ENCODE measurements at regions not wholly inside any gene's neighbourhood (a gene's known extent, or its start where the extent isn't known, plus 50 kb on each side); places are given as distances from the start of the nearest gene placed in this dataset.
"Not testable (repeated sequence)": the region's sequence is repeated elsewhere in the genome, so short reads cannot be mapped to it uniquely, and the experiment has no call there.

DNA sequence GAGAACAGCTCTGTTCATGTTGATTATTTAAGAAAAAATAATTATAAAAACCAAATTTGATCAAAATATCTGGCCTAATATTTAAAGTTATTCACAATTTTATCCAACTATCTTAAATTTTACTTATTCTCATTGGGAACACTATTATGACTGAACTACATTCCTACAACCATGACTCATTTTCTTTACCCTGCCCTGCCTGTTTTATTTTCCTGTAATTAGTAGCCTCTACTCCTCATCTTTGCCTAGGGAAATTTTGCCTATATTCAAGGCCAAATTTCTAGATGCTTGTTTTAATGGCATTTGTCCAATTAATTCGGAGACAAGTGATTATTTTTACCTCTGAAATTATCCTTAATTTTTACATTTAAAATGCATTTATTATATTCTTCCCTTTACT lies 289.7 kb upstream of the TMEM229A start:
- DNase-seq, result no peak

DNA sequence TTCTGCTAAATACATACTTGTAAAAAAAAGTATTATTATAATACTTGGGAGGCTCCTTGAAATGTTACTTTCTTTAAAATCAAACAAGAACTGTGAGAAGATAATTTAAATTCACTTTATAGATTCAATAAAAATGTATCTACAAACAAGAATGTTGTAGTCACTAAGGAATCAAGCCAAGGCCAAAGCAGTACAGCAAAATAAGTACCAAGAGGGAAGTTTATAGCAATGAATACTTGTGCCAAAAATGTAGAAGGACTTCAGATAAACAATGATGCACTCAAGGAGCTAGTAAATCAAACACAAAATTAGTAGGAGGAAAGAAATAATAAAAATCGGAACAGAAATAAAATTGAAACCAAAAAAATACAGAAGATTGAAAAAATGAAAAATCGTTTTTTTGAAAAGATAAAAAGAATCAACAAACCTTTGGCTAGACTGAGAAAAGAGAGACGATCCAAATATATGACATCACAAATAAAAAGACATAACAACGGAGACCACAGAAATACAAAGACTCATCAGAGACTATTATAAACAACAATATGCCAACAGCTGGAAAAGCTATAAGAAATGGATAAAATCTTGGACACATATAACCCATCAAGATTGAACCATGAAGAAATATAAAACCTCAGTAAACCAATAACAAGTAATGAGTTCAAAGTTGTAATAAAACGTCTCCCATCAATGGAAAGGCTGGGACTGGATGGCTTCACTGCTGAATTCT lies 286.0 kb upstream of the TMEM229A start:
- DNase-seq, result no peak

DNA sequence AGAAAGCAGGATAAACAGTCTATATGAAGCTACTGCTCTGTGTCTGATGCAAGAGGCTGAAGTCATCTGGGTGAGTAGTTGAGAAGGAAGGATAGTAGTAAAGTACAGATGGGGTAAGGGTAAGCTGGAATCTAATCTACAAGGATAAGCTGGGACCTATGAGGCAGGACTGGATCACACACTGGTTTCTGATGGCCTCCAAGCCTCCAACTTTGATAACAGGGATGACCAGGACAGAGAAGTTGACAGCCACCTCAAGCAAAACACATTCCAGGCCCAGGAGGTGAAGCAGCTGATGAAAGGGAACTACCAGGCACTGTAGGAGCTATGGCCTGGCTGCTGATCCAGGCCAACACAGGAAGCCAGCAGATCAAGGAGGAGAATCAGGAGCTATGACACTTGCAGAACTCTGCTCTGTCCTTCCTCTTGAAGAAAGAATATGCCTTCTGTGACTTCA lies 278.1 kb upstream of the TMEM229A start:
- no peak for DNase-seq

- DNase-seq, result no peak
These were observed 275.5 kb upstream of the TMEM229A start for GRCh38 chr7:124308384-124308783.

- DNase-seq, result no peak
These were observed 262.4 kb upstream of the TMEM229A start for GRCh38 chr7:124295289-124295688.

DNA sequence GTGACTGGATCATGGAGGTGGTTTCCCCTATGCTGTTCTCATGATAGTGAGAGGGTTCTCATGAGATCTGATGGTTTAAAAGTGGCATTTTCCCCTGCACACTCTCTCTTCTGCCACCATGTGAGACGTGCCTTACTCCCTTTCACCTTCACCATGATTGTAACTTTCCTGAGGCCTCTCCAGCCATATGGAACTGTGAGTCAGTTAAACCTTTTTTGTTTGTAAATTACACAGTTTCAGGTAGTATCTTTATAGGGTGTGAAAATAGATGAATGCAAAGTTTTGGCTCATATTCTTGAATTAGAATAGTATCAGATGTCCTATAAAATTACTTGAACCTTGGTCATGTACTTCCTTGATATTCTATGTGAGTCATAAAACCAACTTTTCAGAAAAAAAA lies 252.1 kb upstream of the TMEM229A start:
- no peak for DNase-seq

DNA sequence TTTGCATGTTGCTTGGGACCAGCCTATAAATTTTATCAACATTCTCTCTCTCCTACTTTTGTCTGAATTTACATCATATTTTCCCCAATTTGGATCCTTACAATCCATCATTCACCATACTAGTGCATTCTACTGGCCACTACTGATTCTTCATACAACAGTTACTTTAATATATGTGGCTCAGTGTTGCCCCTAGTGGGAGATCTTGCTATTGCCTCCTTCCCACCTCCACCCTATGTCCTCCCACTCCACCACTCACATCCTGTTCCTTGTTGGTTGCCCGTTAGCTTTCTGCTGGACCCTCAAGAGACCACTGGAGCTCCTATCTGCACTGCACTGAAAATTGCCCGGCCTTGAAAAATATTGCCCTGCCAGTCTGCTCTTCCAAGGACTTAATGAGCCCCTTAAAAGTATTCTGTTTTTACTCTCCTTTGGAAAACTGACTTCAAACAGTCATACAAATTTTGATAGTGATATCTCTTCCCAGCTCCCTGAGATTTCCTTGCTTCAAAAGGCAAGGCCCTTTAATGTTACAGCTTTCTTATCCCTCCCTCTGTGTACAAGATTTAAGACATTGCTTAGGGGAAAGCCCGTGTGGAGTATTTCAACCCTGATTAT lies 243.2 kb upstream of the TMEM229A start:
- DNase-seq, result peak; percentile 42

DNA sequence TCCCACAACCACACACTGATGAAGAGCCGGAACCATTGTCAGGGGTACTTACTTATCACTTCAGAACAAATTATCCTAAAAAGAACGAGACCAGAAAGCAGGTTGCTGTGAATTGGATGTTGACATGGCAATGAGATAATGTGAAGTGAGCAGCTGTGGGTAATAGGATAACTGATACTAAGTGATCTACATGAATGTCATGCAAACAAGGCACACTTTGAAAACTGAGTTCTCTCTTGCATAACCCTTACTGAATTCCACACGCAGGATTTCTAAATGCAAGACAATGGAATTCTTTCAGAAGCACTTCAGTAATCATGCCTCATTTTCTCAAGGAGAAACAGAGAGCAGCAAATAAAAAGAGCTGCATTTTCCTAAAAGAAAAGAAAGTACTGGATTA lies 242.5 kb upstream of the TMEM229A start:
- no peak for DNase-seq

- DNase-seq, result no peak
These were observed 236.9 kb upstream of the TMEM229A start for GRCh38 chr7:124269774-124270173.

DNA sequence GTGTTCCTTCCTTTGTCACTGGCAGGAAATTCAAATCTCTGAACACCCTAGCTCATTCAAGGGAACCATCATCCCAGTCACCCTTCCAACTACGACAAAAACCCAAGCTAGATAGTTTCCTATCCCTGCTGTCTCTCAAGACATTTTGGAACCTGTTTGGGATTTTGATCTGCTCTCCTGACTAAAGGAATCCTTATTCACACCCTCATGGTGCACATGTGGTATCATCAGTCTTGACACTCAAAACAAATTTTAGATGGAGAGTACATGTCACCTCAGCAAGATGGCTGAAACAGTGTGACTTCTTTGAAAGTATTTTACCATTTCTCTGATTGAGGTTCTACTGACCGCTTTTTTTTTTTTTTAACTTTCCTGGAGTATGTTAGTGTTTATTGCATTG lies 234.3 kb upstream of the TMEM229A start:
- DNase-seq, result no peak

GRCh38 chr7:124263232-124263827 lies 230.5 kb upstream of the TMEM229A start:
- DNase-seq, result no peak

DNA sequence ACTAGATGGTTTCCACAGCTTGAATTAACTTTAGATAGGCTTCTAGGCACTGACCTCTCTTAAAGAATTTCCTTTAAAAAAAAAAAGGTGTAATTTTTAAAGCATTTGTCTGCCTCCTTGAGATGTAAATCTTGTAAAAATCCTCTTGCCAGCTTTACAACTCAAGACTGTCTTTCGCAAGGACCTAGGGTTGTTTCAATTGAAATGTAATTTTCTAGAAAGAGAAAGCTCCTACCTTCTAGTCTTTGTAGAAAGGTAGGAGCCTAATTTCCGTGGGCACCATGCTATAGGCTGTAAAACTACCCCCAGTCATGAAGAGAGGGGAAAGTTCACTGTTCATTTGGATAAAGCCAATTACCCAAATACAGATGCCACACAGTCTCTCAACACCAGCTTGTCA lies 228.8 kb upstream of the TMEM229A start:
- no peak for DNase-seq

GRCh38 chr7:124257638-124258308 lies 224.9 kb upstream of the TMEM229A start:
- no peak for DNase-seq

DNA sequence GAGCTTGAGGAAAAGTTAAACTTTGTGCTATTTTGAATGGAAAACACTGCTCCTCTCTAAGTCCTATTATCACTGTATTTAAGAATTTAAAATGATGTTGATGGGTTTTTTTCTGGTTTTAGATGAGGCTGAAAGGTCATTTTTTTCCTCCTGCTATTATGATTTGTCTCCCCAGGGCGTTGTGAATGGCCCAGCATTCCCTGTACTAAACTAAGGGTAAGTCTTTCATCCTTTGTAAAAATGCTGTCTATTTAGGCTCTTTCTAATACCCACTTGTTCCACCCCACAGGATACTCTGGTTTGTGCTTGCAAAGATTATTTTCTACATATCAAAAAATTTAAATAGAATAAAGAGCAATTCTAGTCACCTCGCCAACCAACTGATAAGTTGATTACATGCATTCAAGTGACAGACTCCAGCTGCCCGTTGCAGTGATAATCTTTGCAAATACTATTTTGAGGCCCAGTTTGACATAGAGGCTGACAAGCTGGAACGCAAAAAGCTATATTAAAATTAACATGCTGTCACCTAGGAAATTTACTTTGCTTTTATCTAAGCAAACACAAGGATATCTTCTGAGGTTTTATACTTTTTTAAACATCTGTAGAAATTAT lies 222.3 kb upstream of the TMEM229A start:
- no peak for DNase-seq

DNA sequence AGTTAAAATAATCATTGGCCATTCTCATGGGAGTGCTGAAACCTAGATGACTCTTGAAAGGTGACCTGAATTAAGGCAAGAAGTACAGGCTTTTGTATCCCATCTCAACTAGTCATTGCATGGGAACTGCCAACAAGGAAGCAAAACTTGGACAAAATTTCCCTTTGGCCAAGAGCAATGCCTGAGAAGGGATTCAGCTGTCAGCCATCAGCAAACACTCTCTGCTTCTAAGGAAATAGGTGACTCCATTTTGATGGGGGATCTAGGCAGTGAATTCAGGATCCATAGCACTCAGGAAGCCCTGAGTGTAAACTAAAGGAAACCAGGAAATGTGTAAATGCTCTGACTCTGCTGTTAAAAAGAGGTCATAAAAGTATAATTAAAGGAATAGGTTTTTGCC lies 221.5 kb upstream of the TMEM229A start:
- DNase-seq, result no peak

GRCh38 chr7:124251636-124252035 lies 218.8 kb upstream of the TMEM229A start:
- DNase-seq, result no peak

- DNase-seq, result no peak
These were observed 217.6 kb upstream of the TMEM229A start for GRCh38 chr7:124250297-124251034.

GRCh38 chr7:124247691-124248090 lies 214.8 kb upstream of the TMEM229A start:
- DNase-seq, result no peak

GRCh38 chr7:124246262-124246863 lies 213.5 kb upstream of the TMEM229A start:
- DNase-seq, result no peak

DNA sequence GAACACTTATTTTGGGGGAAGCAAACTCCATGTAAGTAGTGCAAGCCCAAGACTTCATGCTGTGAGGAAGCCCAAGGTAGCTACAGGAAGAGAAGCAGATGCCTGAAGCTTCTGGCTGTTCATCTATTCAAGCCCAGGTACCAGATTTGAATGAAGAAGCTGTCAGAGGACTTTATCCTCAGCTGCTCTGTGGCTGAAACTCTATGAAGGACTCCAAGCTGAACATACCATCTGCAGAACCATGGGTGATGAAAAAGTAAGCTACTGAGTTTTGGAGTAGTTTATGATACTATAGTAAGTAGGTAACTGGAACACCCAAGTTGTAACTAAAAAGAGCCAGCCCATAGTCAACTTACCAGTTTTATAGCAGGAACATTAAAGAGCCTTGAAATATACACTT lies 211.6 kb upstream of the TMEM229A start:
- DNase-seq, result not testable (repeated sequence)

DNA sequence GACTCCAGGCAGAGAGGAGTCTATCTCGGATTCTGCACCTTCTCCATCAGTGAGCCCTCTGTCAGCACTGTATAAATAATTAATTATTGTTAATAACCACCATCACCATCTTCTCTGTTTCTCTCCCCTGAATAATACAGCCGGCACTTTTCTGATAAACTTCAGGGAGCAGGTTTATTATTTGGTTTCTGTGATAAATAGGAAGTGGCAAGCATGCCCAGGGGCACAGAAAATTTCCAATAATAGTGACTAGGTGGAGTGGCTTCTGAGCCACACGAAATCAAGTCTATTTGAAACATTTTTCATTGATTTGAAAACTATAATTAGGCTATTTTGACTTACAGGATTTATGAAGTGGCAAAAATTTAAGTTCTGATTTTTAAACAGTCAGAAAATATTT lies 186.8 kb upstream of the TMEM229A start:
- no peak for DNase-seq

DNA sequence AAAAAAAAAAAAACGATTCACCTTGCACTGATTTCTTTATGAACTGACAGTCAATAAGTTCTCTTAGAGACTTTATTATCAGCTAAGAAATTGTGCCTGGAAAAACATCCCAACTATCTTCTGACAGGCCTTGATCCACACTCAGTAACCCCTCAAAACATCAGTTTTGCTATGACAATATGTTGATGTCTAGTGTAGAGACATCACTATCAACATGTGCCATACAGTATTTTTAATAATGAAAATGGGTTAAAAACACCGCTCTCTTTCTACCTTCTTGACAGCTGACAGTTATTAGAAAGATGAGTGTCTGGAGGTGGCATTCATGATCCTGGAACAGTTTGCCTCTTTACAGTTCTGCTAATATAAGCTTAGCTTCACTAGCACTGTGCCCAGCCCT lies 175.8 kb upstream of the TMEM229A start:
- DNase-seq, result no peak
